COR-L47 (cell line): ENCODE measurements at regions not wholly inside any gene's neighbourhood (a gene's known extent, or its start where the extent isn't known, plus 50 kb on each side); places are given as distances from the start of the nearest gene placed in this dataset.
A peak's percentile ranks its signal among the peaks of the same experiment; 100 is the strongest.
"Not testable (repeated sequence)": the region's sequence is repeated elsewhere in the genome, so short reads cannot be mapped to it uniquely, and the experiment has no call there.

Source experiments
- DNase-seq: peaks from one replicate; lab custom pipeline; 2025; lab: John Stamatoyannopoulos, UW

DNA sequence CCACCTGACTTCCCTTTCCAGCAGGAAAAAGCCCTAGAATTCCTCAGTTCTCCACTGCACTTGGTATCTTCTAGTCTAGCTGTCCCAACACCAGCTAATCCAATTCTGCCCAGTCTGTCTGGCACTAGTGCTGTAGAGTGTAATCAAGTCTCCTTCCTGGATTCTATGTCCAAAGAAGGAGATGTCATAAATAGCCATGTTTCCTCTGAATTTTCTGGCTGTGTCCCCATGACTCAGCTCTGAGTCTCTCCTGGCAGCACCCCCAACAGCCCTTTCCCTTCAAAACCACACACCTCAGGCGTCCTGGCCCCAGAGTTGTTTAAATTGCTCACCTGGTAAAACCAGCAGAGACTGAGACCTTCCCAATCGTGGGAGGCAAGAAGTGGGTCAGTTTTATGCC lies 197.2 kb downstream of the GRXCR1 start:
- DNase-seq = no peak

DNA sequence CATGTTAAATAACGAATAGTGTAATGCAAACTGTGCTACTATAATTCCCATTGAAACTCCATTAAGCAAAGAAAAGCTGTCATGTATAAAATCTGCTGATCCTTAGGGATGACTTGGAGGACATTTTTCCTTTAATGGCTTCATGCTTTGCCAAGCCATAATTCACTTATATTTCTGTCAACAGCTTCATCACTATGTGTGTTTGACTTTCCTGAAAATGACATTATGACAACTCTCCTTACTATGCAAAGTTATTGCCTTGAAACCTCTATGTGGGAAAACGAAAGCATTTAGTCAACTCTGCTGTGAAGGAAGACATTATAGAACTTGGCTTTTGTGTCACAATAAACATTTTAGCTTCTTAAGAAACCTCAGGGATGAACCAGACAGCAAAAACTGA lies 210.5 kb downstream of the GRXCR1 start:
- no peak for DNase-seq

DNA sequence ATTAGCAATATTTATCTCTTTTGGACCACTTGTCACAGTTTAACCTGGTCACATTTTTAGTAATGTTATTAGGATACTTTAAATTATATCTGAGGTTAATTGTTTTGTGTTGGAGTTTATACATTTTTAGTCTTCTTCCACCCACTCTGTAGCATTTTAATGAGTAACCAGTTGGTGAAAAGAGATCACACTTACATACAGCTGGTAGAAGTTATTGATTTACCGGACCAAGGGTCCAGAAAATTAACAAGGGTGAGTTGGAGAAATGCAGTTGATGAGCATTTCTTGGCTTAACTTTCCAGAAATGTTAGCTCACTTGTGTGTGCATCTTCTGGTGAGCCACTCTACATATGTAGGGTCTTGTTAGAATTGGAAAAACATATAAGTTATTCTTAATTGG lies 219.6 kb downstream of the GRXCR1 start:
- DNase-seq = no peak

DNA sequence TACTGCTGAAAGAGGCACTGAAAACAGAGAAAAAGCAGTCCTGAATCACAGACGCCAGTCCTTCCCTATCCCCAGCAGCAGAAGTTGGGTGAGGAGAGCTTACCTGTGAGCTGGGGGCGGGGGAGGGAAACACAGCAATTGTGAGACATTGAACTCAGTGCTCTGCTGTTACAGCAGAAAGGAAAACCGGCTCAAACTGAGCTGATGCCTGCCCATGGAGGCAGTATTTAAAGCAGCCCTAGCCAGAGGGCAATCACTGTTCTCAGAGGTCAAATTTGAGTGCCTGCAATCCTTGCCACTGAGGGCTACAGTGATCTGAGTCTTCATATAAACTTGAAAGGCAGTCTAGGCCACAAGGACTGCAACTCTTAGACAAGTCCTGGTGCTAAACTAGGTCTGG lies 220.7 kb downstream of the GRXCR1 start:
- no peak for DNase-seq

DNA sequence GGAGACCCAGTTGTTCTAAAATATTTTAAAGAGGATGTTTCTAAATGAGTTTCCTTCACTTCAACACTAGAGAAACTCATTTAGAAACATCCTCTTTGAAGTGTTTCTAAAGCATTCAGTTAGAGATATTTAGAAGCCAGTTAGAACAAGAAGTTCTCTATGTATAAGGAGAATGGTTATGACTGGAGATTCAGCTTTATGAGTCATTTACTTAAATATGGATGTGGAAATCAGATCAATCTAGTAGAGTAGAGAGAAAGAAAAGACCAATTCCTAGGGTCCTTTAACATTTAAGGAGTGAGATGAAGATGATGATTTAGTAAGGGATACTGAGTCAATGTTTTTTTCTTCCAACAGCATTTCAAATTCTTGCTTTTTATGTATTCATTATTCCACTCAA lies 234.1 kb downstream of the GRXCR1 start:
- DNase-seq = no peak

DNA sequence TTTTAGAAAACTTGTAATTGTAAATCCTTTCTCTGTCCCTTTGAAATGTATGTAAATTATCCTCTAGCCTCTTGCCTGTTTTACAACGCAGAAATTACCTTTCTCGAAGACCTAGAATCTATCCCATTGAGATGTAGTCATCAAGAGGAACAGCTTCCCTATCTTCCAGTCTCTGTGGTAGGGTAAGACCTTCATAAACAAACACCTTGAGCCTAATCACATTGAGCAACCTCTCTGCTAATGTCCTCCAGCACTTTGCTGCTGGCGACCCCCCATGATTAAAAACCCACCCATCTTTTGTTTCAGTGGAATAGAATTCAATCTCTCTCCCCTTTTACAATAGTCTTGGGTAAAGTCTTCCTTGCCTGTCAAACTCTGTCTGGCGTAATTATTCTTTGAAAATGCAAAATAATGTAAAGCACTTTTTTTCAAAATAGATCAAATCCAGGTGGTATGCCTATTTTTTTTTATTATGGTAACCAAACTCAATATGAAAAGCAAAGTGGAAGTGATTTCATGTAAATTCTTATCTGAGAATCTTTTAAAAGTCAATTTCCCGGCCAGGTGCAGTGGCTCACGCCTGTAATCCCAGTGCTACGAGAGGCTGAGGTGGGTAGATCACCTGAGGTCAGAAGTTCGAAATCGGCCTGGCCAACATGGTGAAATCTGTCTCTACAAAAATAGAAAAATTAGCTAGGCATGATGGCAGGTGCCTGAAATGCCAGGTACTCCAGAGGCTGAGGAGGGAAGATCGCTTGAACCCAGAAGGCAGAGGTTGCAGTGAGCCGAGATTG lies 237.9 kb downstream of the GRXCR1 start:
- DNase-seq = no peak

DNA sequence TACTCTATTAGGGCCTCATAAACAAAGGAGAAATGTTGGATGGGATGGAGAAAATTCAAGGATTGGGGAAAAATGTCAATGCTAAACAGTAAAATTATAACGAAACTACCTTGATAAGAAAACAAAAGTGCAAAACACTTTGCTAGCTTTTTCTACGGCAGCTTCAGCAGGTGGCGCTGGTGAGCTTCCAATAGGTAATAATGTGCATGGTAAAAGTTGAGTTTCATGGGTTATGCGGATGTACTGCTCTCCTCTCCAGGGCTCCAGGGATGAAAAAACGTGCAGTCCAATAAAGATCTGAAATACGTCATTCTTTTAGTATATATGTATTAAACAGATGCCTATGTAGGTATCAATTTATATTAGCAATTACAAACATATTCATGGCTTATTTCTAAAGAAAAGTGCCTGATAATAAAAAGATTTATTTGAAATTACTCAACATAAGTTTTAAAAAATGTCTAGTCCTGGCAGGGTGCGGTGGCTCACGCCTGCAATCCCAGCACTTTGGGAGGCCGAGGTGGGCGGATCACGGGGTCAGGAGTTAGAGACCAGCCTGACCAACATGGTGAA lies 239.6 kb downstream of the GRXCR1 start:
- DNase-seq = peak; percentile 57

DNA sequence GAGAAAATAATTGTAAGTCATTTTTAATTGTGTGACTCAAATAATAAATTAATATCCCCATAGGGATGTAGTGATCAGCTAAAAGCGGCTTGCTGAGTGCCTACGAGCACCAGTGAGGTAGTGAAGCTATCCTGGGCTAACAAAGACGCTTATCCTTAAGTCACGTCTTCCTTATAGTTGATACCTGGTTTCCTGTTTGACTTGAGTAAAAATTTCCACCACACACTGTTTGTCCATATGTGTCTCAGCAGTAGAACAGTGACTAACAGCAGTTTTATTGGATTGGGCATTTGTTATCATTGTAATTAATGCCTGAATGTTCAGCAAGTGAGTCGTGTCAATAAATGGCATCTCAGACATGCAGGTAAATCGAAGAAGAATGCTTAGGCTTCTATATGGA lies 241.1 kb downstream of the GRXCR1 start:
- DNase-seq = no peak

DNA sequence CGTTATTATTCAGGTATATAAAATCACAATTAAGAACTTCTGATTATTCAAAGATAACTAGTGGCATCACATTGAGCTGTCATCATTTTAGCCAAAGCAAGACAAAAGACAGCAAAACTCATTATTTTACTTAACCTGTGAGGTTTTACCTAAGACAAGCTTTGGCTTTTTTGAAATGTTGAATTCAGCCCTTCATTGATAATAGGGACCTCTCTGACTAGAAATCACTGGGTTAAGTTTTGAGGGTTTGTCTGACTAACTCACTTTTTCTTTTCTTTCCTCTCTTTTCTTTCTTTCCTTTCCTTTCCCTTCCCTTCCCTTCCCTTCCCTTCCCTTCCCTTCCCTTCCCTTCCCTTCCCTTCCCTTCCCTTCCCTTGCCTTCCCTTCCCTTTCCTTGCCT lies 244.2 kb downstream of the GRXCR1 start:
- DNase-seq = no peak

DNA sequence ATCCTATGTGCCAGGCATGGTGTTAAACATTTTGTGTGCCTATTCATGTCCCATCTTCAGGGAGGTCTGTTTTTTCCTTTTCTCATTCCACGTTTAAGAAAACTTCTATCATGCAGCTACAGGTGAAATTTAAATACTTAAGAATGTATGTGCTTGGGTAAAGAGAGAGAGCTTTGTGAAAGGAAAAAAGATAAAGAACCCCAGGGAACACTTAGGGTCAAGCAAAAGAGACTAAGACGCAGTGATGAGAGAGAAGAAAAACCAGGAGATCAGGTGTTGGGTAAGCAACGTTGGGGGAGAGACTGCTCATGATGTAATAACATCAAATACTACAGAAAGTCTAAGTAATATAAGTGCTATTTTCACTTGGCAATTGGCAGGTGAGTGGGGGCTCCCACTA lies 253.7 kb downstream of the GRXCR1 start:
- no peak for DNase-seq

DNA sequence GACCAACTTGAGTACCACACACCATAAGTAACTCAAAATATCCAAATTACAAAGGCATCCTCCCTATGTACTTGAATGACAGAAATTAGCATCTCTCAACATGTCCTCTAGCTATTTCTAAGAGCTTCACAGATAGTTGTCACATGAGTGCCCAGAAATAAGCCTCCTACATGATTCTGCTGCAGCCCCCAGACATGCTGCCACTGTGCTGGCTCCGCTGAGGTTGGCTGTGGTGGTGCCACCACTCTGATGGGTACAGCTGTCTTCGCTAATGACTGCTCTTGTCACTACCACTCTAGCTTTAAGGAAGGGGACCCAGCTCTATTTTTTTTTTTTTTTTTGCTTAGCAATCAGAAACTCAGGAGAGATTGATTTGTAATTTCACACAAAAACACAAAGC lies 256.0 kb downstream of the GRXCR1 start:
- DNase-seq = no peak

DNA sequence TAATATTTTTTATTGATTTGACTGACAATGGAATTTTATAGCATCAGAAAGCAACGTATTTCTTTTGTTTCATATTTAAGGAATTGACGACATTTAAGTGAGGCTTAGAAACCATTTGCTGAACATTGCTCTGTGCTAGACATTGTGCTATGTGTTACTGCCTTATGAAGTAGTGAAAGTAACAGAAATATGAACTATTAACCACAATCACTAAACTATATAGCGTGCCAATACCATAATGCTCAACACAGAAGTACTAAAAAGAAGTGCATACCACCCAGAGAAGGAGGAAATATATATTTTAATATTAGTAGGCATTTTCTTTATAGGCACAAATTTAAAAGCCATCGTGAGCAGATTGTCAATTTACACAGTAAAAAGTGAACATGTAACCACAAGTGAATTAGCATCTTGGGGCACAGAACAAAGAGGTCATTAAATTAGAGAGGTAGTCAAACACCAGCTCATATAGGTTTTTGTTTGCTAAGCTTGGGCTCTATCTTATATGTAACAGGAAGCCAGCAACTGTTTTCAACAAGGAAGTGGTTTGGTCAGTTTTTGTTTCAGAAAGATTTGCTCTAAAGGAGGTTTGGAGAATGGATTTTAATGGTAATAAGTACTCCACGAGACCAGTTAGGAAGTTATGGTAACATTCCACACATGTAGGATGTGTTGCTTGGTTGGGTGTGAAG lies 270.7 kb downstream of the GRXCR1 start:
- DNase-seq = no peak

DNA sequence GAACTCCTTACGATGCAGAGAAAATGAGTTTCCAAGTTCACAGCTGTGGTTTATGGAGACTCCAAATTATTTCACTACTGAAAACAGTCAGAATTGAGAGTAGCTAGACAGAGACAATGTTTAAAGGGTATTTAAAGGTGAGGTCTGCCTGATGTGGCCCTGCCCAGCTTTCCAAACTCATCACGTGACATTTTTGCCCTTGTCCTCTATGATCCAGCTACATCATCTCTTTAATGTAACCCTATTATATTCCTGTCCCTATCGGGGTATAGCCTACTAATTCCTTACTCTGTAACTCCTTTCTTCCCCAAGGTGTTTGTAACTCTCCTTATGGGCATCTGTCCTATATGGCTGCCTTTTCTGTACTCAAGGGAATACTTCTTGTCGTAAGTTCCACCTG lies 297.2 kb downstream of the GRXCR1 start:
- no peak for DNase-seq

DNA sequence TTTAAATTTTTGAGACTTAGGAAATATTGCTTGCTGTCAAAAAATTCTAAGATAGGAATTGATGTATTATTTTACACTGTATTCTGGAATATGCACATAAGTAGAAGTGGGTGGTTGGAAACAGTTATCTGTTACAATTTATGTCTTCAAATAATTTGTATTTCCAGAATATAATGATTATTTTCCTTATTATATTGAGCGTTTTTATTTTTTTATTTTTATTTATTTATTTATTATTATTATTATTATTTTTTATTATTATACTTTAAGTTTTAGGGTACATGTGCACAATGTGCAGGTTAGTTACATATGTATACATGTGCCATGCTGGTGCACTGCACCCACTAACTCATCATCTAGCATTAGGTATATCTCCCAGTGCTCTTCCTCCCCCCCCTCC lies 320.1 kb downstream of the GRXCR1 start:
- DNase-seq = not testable (repeated sequence)

DNA sequence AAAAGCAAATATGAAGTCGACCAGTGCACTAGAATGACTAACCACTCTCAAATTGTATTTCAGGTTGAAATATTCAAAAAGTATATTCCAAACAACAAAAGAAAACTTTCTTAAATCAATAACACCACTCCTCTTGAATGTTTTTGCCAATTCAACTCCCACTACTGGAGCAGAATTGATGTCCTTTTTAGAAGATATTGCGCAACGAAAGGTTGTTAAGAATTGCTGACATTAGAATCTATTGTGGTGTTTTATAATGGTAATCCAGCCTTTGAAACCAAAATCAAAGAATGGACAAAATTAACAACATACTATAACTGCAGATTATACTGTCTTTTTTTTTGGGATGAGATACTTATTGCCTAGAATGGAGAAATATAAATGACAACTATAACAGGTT lies 331.3 kb downstream of the GRXCR1 start:
- DNase-seq = no peak

DNA sequence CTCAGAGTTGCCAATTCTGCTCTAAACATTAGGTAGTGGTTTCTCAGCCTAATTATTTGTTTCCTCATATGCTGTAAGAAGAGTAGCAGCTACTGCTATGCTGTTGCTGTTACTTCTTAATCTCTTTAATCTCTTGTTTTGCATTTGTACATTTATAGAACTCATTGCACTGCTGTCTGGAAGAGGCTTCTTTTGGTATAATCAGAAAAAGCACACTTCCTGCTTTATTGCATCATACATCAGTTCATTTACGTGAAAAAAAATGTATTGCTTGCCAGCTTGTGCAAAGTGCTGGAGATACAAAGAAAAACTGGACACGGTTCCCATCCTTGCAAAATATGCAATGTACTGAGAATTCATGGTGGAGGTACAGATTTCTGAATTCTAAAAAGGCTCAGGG lies 332.0 kb downstream of the GRXCR1 start:
- no peak for DNase-seq

DNA sequence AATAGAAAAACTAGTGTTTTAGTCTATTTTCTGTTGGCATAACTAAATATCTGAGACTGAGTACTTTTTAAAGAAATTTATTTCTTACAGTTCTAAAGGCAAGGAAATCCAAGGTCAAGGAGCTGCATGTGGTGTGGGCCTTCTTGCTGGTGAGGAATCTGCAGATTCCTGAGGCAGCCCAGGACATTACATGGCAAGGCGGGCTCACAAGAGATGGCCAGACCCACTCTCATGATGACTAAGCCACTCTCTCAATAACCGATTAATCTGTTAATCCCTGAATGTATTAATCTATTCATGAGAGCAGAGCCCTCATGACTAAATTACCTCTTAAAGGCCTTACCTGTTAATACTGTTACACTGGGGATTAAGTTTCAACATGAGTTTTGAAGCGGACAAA lies 340.8 kb downstream of the GRXCR1 start:
- no peak for DNase-seq

DNA sequence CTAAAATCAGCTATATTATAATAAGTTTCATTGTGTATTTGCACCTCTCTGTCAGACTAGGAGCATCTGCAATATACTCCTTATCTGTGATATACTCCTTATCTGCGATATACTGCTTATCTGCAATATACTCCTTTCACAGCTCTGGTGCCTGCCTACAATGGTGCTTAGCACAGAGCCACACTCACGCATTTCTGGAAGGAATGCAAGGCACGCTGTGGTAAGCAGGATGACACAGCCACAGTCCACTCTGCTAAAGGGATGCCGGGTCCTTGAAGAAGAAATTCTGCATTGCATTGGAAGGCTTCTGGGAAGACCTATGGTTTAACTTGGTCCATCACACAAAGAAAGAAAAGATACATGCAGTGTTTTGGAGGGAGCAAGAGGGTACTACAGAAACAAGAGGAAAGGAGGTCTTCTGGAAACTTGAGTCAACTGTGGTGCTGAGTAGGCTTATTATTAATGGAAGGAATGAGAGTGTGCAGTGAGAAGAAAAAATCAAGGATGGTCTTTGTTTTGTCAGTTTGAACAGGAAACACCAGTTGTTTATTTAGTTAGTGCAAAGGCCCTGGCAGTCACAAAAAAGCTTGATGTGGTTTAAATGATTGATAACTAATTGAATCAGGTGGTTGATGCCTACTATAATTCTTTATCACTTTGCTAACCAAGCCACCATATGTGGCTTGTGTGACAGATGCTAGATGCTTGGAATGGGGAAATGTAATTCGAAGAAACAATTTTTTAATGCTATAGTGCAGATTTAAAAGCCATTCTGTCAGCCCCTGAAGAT lies 342.3 kb downstream of the GRXCR1 start:
- no peak for DNase-seq

DNA sequence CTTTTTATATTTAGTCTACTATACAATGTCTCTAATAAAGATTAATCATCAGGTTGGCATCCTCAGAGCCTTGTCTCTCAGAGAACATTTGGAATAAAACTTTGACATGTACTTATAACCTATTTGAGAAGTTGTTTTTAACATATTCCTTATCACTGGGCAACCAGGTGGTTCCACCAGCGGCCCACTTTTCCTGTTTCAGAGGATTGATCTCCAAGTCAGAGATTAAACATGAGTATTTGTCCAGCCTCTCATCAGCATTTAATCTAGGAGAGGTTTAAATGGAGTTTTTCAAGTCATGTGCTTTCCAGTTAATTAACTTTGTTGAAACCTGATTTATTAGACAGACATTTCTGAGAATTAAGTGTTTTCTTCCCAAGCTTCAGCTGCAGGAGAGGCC lies 345.5 kb downstream of the GRXCR1 start:
- no peak for DNase-seq

DNA sequence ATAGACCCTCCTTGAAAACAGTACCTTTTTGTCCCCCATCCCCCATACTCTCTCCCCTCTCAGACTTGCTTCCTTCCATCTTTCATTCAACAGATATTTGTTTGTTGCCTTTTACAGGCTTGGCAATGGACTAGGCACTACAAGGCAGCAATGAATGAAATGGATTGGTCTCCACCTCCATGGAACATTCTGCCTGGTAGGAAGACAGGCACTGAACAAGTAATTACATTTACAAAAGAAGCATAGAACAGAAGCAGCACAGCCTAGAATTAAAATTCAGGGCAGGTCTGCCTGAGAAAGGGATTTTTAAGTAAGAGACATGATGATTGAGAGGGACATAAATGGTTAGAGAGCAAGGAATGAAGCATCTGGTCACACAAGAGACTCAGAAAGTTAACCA lies 346.1 kb downstream of the GRXCR1 start:
- no peak for DNase-seq

DNA sequence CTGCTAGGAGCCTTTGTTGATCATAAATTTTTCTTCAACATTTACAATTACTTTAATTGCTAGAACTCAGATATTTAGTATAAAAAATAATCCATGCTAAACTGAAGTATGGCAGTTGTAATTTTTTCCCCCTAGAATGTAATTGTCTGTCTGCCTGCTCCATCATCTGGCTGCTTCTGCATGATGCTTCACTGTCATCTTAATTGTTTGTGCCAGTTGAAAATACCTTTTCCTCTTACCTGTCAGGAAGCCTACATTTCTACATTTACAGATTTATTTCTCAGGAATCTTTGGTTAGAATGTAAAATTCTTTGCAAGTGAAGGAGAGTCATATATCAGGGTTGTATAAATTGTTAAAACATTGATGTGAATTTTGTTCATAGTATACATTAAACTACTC lies 348.6 kb downstream of the GRXCR1 start:
- no peak for DNase-seq

DNA sequence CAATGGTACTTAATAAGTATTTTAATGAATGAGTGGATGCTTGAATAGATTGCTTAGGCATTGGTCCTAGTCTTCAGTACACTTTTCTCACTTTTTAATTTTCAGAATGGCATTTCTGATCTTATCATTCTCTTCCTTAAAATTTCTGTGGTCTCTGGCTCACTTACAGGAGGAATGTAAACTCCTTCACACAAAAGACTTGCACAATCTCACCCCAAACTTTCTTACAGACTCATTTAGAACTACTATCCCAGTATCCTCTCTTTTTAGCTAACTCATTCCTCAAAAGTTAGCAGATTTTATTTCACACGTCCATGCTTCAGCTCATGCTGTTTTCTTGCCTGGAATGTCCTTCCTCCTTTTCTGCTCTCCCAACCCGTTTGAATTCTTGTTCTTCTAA lies 350.1 kb downstream of the GRXCR1 start:
- no peak for DNase-seq
